ENCODE measurements at regions not wholly inside any gene's neighbourhood (a gene's known extent, or its start where the extent isn't known, plus 50 kb on each side); places are given as distances from the start of the nearest gene placed in this dataset.

DNA sequence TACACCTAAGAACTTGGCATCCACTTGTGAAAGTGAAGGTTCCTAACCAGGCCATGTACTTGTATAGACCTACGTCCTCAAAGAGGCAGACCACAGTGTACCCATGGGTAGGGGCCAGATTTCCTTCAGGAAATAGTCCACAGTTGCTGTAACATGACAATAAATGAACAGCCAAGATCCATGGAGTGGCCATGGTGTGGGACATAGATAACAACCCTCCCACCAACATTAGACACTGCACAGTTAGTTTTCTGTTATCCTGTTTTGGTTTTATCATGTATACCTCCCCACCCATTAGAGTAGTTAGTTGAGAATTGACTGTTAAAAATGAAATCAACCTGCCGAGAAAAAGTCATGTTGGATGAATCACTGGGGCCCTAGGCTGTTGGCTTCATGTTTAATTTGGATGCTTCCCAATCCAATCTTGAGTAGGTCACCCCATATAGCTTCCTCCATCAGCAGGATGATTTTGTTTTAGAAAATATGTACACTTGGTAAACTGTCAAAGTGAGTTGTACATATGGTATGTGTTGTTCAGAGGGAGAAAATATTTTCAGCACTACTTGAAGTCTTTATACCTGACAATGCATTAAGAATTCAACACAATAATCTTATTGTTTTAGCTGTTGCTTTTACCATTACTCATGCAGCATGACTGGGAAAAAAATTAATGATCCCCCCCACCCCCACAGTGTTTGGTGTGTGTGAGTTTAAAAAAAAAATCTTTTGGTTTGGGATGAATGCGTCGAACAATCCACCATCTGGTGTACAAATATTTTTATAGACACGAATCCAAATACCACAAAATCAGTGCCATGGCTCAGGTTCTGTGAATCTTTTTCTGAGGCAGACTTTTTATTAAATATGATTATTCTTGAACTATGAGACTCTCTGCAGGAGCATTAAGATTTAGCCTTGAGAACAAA, 88.3 kb upstream of the ARHGAP29 start:
- peak; percentile 91 for DNase-seq (ENCODE audit: low read depth, low spot score)

DNA sequence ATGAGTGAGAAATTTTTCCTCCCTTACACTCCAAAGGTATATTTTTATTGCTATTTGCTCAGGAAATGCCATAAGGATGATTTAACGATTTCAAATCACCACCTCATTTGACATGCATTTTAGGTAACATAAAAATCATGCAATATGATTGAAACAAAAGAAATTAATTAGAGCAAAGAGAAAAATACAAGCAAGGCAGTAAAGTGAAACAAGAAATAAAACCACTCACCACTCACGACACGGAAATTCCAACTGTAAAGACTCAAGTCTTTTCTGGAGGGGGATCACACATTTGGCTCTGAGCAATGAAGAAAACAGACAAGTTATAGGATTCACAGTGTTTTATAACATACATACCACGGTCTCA, 86.8 kb upstream of the ARHGAP29 start:
- DNase-seq (ENCODE audit: low read depth, low spot score), result no peak

GRCh38 chr1:94323311-94324177, 86.2 kb upstream of the ARHGAP29 start:
- no peak for DNase-seq (ENCODE audit: low read depth, low spot score)

DNA sequence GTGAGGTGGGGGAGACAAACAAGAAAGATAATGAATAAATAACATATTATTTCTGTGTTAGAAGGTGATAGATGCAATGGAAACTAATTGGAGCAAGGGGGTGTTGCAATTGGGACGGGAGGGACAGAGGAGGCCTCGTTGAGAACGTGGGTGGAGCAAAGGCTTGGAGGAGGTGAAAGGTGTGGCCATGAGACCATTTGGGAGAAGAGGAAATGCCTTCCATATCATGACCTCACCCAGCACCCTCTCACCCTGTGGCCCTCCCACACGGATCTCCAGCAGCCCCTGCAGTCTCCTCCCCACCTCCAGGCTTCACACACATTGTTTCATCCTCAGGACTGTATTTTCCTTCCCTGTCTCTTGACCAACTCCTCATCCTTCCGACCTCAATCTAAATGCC, 85.3 kb upstream of the ARHGAP29 start:
- no peak for DNase-seq (ENCODE audit: low read depth, low spot score)

- no peak for DNase-seq (ENCODE audit: low read depth, low spot score)
These were observed 84.3 kb upstream of the ARHGAP29 start for GRCh38 chr1:94321662-94322061.

- no peak for DNase-seq (ENCODE audit: low read depth, low spot score)
These were observed 82.1 kb upstream of the ARHGAP29 start for GRCh38 chr1:94319319-94320102.

- DNase-seq (ENCODE audit: low read depth, low spot score), result no peak
These were observed 81.2 kb upstream of the ARHGAP29 start for GRCh38 chr1:94318505-94319030.

DNA sequence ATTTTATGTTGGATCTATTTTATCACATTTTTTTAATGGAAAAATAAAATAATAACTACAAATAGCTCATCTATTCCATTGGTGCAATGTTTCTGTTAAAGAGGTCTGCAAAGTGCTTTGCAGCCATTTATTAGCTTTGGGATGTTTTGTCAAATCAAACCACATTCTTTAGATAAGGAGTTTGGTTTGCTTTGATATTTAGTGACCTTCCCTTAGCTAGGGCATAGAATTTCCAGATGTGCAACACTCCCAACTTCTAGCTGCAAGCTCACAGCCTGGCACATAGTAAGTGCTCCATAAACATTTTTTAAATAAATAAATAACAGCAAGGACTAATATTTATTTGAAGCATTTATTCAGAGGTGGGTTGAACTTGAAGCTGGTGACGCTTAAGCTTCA, 80.4 kb upstream of the ARHGAP29 start:
- DNase-seq (ENCODE audit: low read depth, low spot score), result no peak

DNA sequence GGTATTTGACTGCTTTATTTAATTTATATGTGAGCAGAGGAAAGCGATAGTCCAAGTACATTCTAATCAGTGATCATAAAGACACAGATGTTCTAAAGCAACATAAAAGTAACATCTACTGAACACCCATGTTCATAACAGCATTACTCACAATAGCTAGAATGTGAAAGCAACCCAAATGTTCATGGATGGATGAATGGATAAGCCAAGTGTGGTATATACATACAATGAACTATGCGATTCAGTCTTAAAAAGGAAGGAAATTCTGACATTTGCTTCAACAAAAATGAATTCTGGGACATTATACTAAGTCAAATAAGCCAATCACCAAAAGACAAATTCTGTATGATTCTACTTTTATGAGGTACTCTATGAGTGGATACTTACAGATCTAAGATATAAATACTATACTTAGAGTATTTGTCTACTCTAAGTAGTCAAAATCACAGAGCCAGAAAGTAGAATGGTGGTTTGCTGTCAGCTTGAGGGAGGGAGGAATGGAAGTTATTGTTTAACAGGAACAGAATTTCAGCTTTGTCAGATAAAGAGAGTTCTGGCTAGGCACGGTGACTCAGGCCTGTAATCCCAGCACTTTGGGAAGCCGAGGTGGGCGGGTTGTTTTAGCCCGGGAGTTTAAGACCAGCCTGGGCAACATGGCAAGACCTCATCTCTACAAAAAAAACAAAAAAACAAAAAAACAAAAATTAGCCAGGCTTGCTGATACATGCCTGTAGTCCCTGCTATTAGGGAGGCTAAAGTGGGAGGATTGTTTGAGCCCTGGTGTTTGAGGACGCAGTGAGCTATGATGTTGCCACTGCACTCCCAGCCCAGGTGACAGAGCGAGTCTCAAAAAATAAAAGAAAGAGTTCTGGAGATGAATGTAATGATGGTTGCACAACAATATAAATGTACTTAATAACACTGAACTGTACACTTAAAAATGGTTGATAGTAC, 79.7 kb upstream of the ARHGAP29 start:
- no peak for DNase-seq (ENCODE audit: low read depth, low spot score)

DNA sequence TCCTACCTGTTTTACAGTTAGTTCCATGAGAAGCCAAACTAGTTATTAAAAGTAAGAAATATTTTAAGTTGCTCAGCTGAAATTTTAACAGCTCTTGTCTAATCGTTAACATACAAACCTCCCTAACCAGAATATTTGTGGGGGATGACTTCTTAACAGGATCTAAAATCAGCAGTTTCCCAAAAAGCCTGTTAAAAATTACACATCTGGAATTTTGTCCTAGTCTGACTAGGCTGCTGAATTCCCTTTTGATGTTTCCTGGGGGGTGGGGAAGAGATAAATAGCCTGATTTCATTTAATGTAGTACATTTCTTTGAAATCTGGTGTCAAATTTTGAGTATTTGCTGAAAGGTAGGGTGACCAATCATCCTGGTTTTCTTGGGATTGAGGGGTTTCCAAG, 78.8 kb upstream of the ARHGAP29 start:
- no peak for DNase-seq (ENCODE audit: low read depth, low spot score)

GRCh38 chr1:94315552-94316116, 78.2 kb upstream of the ARHGAP29 start:
- DNase-seq (ENCODE audit: low read depth, low spot score), result no peak

- DNase-seq (ENCODE audit: low read depth, low spot score), result no peak
These were observed 77.0 kb upstream of the ARHGAP29 start for GRCh38 chr1:94314222-94314858.

- DNase-seq (ENCODE audit: low read depth, low spot score), result no peak
These were observed 73.3 kb upstream of the ARHGAP29 start for GRCh38 chr1:94310570-94311270.

GRCh38 chr1:94309829-94310569, 72.6 kb upstream of the ARHGAP29 start:
- no peak for DNase-seq (ENCODE audit: low read depth, low spot score)

- DNase-seq (ENCODE audit: low read depth, low spot score), result no peak
These were observed 71.8 kb upstream of the ARHGAP29 start for GRCh38 chr1:94309216-94309615.

GRCh38 chr1:94306521-94306920, 69.1 kb upstream of the ARHGAP29 start:
- DNase-seq (ENCODE audit: low read depth, low spot score), result no peak

GRCh38 chr1:94305704-94306103, 68.3 kb upstream of the ARHGAP29 start:
- no peak for DNase-seq (ENCODE audit: low read depth, low spot score)

- DNase-seq (ENCODE audit: low read depth, low spot score), result no peak
These were observed 67.2 kb upstream of the ARHGAP29 start for GRCh38 chr1:94304553-94304952.

Data from brain pericyte (primary cell).